D721Med (cell line): ENCODE measurements at regions not wholly inside any gene's neighbourhood (a gene's known extent, or its start where the extent isn't known, plus 50 kb on each side); places are given as distances from the start of the nearest gene placed in this dataset.

Source experiments
- DNase-seq: peaks from one replicate; pipeline ENCODE4 v3.0.0; 2011; ENCODE audit warnings: low spot score; ENCODE audit not compliant: insufficient read length
- FAIRE-seq: peaks from 2 replicates; lab custom pipeline; 2011; peaks lifted over from hg19 to GRCh38; lab: Jason Lieb, UNC
- TF ChIP-seq, protein P1 (sequence below): IDR thresholded peaks from 2 replicates; pipeline ENCODE4 v1.5.1; 2012; ENCODE audit warnings: mild to moderate bottlenecking, control low read depth; ENCODE audit not compliant: insufficient read depth; ENCODE audit errors: missing control alignments

DNA sequence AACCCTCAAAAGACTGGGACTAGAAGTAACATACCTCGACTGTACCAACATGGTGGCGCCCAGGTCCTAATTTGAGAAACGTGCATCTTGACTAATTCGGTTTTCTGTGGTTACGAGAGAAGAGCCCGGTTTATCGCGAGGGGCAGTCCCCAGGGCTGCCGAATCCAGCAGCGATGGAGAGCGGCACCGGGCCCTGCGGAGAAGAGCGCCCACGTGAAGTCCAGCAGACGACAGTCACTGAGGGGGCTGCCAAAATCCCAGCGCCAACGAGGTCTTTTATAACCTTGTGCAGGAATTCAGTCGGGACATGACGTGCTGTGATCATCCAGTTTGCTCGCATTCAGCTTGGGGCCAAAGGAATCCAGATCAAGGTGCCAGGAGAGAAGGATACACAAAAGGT lies 187.5 kb upstream of the SLITRK2 start:
- FAIRE-seq, result no peak
- DNase-seq, result no peak
- TF ChIP-seq, protein P1, sequence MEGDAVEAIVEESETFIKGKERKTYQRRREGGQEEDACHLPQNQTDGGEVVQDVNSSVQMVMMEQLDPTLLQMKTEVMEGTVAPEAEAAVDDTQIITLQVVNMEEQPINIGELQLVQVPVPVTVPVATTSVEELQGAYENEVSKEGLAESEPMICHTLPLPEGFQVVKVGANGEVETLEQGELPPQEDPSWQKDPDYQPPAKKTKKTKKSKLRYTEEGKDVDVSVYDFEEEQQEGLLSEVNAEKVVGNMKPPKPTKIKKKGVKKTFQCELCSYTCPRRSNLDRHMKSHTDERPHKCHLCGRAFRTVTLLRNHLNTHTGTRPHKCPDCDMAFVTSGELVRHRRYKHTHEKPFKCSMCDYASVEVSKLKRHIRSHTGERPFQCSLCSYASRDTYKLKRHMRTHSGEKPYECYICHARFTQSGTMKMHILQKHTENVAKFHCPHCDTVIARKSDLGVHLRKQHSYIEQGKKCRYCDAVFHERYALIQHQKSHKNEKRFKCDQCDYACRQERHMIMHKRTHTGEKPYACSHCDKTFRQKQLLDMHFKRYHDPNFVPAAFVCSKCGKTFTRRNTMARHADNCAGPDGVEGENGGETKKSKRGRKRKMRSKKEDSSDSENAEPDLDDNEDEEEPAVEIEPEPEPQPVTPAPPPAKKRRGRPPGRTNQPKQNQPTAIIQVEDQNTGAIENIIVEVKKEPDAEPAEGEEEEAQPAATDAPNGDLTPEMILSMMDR, result no peak

GRCh38 chrX:145630806-145631435 lies 186.7 kb upstream of the SLITRK2 start:
- TF ChIP-seq, protein P1, result no peak
- no peak for DNase-seq
- FAIRE-seq, result no peak

DNA sequence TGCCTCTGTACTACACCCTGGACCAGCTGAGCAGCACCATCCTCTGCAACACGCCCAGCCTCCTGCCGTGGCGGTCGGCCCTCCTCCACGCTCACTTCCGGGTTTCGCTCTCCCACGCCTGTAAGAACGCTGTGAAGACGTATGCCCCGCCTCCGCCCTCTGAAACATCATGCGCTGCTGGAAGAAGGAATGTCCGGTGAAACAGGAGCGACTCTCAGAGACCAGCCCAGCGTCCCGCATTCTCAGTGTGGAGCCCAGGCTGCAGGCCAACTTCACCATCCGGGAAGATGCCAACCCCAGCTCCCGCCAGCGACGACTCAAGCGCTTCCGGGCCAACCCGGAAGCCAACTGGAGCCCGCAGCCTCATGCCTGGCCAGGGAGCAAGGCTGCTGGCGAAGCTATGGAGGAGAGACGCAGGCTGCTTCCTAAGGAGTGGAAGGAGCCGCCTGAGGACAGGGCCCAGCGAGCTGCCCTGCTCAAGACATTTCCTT lies 186.1 kb upstream of the SLITRK2 start:
- FAIRE-seq (no peak), DNase-seq (no peak)
- TF ChIP-seq, protein P1, result no peak

GRCh38 chrX:145654486-145654885 lies 163.1 kb upstream of the SLITRK2 start:
- TF ChIP-seq, protein P1, result no peak
- DNase-seq (no peak), FAIRE-seq (no peak)

- FAIRE-seq (no peak), DNase-seq (no peak)
- TF ChIP-seq, protein P1, result no peak
Measured at GRCh38 chrX:145673841-145674240, 143.8 kb upstream of the SLITRK2 start.

DNA sequence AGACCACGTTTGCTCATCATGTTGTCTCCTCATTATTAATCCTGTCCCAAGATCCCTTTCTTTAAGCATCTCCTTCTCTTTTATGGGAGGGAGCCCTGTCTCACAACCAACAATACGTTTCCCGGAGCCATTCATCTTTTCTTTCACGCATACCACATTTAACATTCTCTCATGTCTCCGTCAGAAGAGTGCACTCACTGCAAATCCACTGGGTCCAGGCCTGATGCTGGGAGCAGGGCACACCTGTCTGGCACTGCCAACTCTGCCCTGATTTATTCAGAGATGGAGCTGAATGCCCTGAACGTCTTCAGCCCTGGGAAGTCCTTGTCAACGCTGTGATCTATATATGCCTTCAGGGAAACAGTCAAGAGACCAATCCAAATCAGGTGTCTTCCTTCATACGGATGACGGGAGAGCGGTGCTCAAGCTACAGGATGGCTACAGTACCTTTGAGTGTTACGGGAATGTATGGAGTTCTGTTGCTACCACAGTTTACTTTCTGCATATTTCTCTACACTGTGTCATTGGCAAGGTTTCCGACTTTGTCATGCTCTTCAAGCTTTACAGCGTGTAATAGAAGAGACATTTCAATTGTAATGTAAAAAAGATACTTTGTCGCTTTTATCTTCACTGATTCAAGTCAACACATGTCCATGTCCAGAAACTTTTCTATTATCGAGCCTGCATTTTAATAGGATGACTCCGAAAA lies 140.4 kb upstream of the SLITRK2 start:
- DNase-seq, result no peak
- TF ChIP-seq, protein P1, result no peak
- FAIRE-seq, result no peak
